SK-MEL-5 (cell line): ENCODE measurements at regions not wholly inside any gene's neighbourhood (a gene's known extent, or its start where the extent isn't known, plus 50 kb on each side); places are given as distances from the start of the nearest gene placed in this dataset.

Source experiments
- DNase-seq: peaks from one replicate; pipeline ENCODE4 v3.0.0-alpha.2; 2016; ENCODE audit warnings: low read depth, low spot score
- in situ Hi-C: cut with HindIII; loops from 2 replicates; pipeline ENCODE4 v1.10.0; 2016; ENCODE audit warnings: low sequenced_read_pairs, high pct_unique_total_duplicates, low pct_unique_long_range_greater_than_20kb

DNA sequence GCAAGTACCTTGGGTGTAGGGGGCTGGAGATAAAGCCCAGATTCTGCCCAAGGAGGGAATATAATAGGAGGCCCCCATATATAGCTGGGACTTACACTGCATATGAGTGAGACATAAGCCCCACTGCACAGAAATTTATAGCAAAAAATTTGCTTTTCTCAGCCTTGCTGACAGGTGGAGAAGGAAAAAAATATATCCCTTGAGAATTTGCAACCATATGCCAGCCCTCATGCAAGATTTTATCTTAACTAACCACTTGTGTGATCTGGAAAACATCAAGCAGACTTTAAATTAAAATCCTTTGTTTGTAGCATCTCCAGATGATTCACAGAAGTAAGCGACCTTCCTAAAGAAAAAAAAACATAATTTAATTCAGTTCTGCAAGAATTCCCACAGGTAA lies 288.2 kb downstream of the BCL2 start:
- no peak for DNase-seq
- in situ Hi-C loops: no loop called here
